ENCODE measurements at regions not wholly inside any gene's neighbourhood (a gene's known extent, or its start where the extent isn't known, plus 50 kb on each side); places are given as distances from the start of the nearest gene placed in this dataset.

DNA sequence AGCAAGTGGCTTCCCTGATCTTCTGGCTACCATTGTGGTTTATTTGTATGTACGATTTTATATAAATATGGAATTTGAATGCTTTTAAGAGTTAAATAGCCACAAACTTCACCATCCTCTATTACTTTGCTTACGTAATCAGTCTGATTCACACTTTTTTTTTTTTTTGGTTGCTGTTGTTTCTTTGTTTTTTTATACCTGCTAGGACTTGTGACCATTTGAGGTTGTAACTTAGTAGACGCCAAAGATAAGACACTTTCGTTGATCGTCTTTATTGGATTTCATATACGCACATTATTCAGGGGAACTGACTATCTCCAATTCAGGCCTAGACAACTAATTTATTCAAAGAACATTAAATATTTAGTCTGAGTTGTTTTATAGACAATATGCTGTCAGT, 559.0 kb downstream of the CBLN4 start:
- DNase-seq (ENCODE audit: extremely low spot score) = no peak
- Histone ChIP-seq H3K27me3 (no peaks in the 10 kb centered on the region), H3K27ac (replicated peaks in 1 of 4) (no peak overlapping the region), H3K4me1 (no peaks in the 10 kb centered on the region), H3K9me3 (no peaks in the 10 kb centered on the region), H3K36me3 (no peaks in the 10 kb centered on the region), H3K4me3 (no peak overlapping the region)
- WGBS = 77% methylated on average over 6 of the region's 6 CpGs
- intact Hi-C loops (cut with DNase I) = no loop called here
- TF ChIP-seq, protein P1, sequence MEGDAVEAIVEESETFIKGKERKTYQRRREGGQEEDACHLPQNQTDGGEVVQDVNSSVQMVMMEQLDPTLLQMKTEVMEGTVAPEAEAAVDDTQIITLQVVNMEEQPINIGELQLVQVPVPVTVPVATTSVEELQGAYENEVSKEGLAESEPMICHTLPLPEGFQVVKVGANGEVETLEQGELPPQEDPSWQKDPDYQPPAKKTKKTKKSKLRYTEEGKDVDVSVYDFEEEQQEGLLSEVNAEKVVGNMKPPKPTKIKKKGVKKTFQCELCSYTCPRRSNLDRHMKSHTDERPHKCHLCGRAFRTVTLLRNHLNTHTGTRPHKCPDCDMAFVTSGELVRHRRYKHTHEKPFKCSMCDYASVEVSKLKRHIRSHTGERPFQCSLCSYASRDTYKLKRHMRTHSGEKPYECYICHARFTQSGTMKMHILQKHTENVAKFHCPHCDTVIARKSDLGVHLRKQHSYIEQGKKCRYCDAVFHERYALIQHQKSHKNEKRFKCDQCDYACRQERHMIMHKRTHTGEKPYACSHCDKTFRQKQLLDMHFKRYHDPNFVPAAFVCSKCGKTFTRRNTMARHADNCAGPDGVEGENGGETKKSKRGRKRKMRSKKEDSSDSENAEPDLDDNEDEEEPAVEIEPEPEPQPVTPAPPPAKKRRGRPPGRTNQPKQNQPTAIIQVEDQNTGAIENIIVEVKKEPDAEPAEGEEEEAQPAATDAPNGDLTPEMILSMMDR (IDR thresholded peaks at IDR 0.05) = no peak
- TF ChIP-seq POLR2A (IDR thresholded peaks at IDR 0.05; ENCODE audit: low read depth) (no peak), POLR2AphosphoS5 (IDR thresholded peaks at IDR 0.05) (no peak), EP300 (IDR thresholded peaks at IDR 0.05) (no peak)

DNA sequence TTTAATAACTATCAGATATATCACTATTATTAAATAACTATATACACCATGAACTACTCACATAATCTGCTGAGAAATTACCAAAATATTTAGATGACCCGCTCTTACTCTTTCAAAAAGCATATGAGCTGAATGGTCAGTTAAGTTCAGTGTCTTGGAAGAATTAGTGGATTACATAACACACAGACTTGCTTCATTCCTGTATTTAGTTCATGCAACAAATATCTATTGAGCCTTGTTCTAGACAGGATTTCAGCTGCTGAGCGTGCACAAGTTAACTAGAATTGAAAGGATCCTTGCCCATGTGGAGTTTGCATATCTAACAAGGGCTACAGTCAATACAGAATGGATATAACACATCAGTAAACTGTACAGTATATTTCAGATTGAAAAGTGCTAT, 566.2 kb downstream of the CBLN4 start:
- Histone ChIP-seq H3K4me1 (peaks cover 0 to 24% (median 16%) of the 10 kb centered on the region in 4 donors), H3K4me3 (no peak overlapping the region), H3K36me3 (no peaks in the 10 kb centered on the region), H3K27me3 (no peaks in the 10 kb centered on the region), H3K9me3 (no peaks in the 10 kb centered on the region), H3K27ac (replicated peaks in 1 of 4) (no peak overlapping the region)
- no peak for TF ChIP-seq POLR2AphosphoS5 (IDR thresholded peaks at IDR 0.05)
- TF ChIP-seq, protein P1 (IDR thresholded peaks at IDR 0.05) = no peak
- no peak for TF ChIP-seq EP300 (IDR thresholded peaks at IDR 0.05)
- TF ChIP-seq POLR2A (IDR thresholded peaks at IDR 0.05; ENCODE audit: low read depth) = no peak
- intact Hi-C loops (cut with DNase I) = no loop called here
- no peak for DNase-seq (ENCODE audit: extremely low spot score)
- WGBS = 68% methylated on average over 2 of the region's 2 CpGs

DNA sequence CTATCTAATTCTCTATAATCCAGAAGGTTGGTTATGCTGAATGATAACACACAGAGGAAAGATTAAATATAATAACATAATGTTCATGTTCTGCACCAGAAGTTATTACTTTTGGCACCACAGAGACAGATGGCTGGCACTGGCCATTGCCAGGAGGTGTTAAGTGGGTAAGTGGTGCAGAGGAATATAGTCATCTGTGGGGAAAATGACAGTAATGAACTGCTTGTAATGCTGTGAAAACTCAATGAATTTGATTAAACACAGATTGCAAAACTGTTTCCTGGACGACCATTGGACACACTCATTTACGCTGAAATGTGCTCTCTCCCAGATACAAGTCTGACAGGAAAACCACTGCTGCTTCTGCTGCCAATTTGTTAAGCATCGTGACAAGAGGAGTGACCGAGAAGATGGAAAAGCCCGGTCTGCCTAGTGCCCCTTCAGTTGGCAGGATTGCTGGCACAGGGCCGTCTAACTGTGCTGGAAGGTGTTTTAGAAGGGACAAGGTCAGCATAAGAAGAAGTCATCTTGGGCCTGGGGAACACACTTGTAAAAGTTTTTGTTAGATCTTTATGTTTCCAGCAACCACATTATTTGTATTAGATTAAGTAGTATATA, 567.4 kb downstream of the CBLN4 start:
- H3K4me3 ChIP-seq = no peak overlapping the region
- no peaks in the 10 kb centered on the region for H3K9me3 ChIP-seq
- H3K27ac ChIP-seq (replicated peaks in 1 of 4) = no peak overlapping the region
- 37% methylated on average over 6 of the region's 6 CpGs for WGBS
- intact Hi-C loops (cut with DNase I) = no loop called here
- H3K4me1 ChIP-seq = peaks cover 0 to 24% (median 16%) of the 10 kb centered on the region in 4 donors
- no peak for DNase-seq (ENCODE audit: extremely low spot score)
- H3K36me3 ChIP-seq = no peaks in the 10 kb centered on the region
- TF ChIP-seq, protein P1 (IDR thresholded peaks at IDR 0.05) = no peak
- no peak for TF ChIP-seq EP300 (IDR thresholded peaks at IDR 0.05)
- TF ChIP-seq POLR2A (IDR thresholded peaks at IDR 0.05; ENCODE audit: low read depth) = no peak
- TF ChIP-seq POLR2AphosphoS5 (IDR thresholded peaks at IDR 0.05) = no peak
- H3K27me3 ChIP-seq = no peaks in the 10 kb centered on the region

DNA sequence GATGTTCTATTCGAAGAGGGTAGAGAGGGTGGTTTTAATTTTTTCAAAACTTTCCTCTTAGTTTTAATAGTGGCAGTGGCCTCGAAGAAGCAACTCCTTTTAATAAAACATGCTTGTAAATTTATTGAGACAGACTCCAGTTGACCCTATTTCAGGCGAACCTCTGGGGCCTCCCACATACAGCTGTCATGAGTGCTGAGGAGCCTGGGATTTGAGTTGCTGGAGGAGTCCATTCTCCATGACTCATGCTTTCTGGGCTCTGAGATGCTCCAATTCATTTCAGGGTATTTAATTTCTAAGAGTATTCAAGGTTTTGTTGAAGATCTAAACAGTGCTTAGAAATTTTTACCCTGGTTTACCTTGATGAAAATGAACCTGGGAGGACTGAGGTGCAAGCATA, 580.4 kb downstream of the CBLN4 start:
- Histone ChIP-seq H3K9me3 (no peaks in the 10 kb centered on the region), H3K4me1 (no peaks in the 10 kb centered on the region), H3K4me3 (no peak overlapping the region), H3K27me3 (no peaks in the 10 kb centered on the region), H3K27ac (replicated peaks in 1 of 4) (no peak overlapping the region), H3K36me3 (no peaks in the 10 kb centered on the region)
- no peak for TF ChIP-seq POLR2AphosphoS5 (IDR thresholded peaks at IDR 0.05)
- TF ChIP-seq POLR2A (IDR thresholded peaks at IDR 0.05; ENCODE audit: low read depth) = no peak
- TF ChIP-seq EP300 (IDR thresholded peaks at IDR 0.05) = no peak
- TF ChIP-seq, protein P1 (IDR thresholded peaks at IDR 0.05) = no peak
- DNase-seq (ENCODE audit: extremely low spot score) = no peak
- 54% methylated on average over 3 of the region's 3 CpGs for WGBS
- intact Hi-C loops (cut with DNase I) = no loop called here

DNA sequence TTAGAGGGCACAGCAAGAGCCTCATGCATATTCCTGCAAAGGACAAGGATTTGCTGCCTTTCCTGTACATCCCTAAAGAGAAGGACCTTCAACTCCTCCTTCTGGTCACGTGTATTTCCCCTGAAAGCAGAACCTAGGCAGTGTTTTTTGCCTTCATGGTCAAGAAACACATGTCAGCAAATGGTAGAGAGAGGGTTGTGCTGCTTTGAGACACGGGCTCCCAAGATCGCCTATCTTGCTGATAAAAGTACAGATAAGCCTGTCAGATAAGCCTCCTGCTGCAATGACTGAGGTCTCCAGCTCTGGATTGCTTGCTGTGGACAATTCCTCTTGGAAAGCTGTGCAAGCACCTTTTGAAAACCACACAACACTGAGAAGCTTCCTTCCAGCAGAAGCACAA, 580.8 kb downstream of the CBLN4 start:
- no peaks in the 10 kb centered on the region for H3K36me3 ChIP-seq
- no peak for DNase-seq (ENCODE audit: extremely low spot score)
- no peaks in the 10 kb centered on the region for H3K27me3 ChIP-seq
- H3K9me3 ChIP-seq = no peaks in the 10 kb centered on the region
- 80% methylated on average over 1 of the region's 3 CpGs for whole genome bisulfite sequencing
- no peak overlapping the region for H3K4me3 ChIP-seq
- H3K4me1 ChIP-seq = no peaks in the 10 kb centered on the region
- TF ChIP-seq, protein P1 (IDR thresholded peaks at IDR 0.05) = no peak
- TF ChIP-seq EP300 (IDR thresholded peaks at IDR 0.05) (no peak), POLR2A (IDR thresholded peaks at IDR 0.05; ENCODE audit: low read depth) (no peak), POLR2AphosphoS5 (IDR thresholded peaks at IDR 0.05) (no peak)
- intact Hi-C loops (cut with DNase I) = no loop called here
- H3K27ac ChIP-seq (replicated peaks in 1 of 4) = no peak overlapping the region

Data from esophagus muscularis mucosa (tissue), 4 donors.